ENCODE measurements at regions not wholly inside any gene's neighbourhood (a gene's known extent, or its start where the extent isn't known, plus 50 kb on each side); places are given as distances from the start of the nearest gene placed in this dataset.

GRCh38 chr15:91622235-91622634, 231.3 kb upstream of the SLCO3A1 start:
- ChIA-PET POLR2A (interaction anchor here (0.8 kb wide), 1 partner anchor 303 kb away, joined by 4 read pairs; no protein-coding TSS in a partner anchor), CTCF (ENCODE audit: low intra/inter-chr PET ratio) (no interaction called here)
- H3K36me3 ChIP-seq (ENCODE audit: control insufficient read depth, insufficient read depth, low read length): no peaks in the 10 kb centered on the region
- no peaks in the 10 kb centered on the region for H3K79me2 ChIP-seq (ENCODE audit: control insufficient read depth, insufficient read depth, low read length)
- no peaks in the 10 kb centered on the region for H3K9me1 ChIP-seq (ENCODE audit: control insufficient read depth, insufficient read depth, low read length)
- ATAC-seq (no peak), DNase-seq (ENCODE audit: extremely low read depth in 1 of 4, low spot score in 3 of 4) (no peak), FAIRE-seq (no peak)
- 0% methylated on average over 4 of the region's 4 CpGs for WGBS (ENCODE audit: insufficient coverage, low coverage, missing lambda C conversion rate)
- no peak overlapping the region for H3K4me2 ChIP-seq (ENCODE audit: insufficient read depth, low read length)
- H3K4me1 ChIP-seq (replicated peaks in 1 of 2; ENCODE audit: control insufficient read depth in 2 of 2, insufficient read depth in 2 of 2, low read length in 2 of 2): no peaks in the 10 kb centered on the region
- no peak overlapping the region for H2AFZ ChIP-seq (ENCODE audit: low read depth, low read length)
- no peaks in the 10 kb centered on the region for H3K9me3 ChIP-seq (replicated peaks; ENCODE audit: control insufficient read depth, insufficient read depth, low read depth, low read length)
- no peaks in the 10 kb centered on the region for H4K20me1 ChIP-seq (replicated peaks; ENCODE audit: control insufficient read depth, insufficient read depth, low read length)
- no peak overlapping the region for H3K27ac ChIP-seq (ENCODE audit: extremely low read depth, low read depth, low read length)
- intact Hi-C loops (cut with micrococcal nuclease) (no loop called here), in situ Hi-C loops (cut with MboI) (no loop called here)
- no peak overlapping the region for H3K4me3 ChIP-seq
- H3K9ac ChIP-seq (ENCODE audit: insufficient read depth in 1 of 2, low read depth in 2 of 2, low read length in 2 of 2): no peak overlapping the region
- no TSS peak for BruUV-seq (replicated peaks)
- TF ChIP-seq TRIM24 (IDR thresholded peaks at IDR 0.05): no peak
- no peak for TF ChIP-seq TFE3 (CRISPR knock-in tag; IDR thresholded peaks at IDR 0.05)
- TF ChIP-seq MAFK (IDR thresholded peaks at IDR 0.05; ENCODE audit: low read length): no peak
- no peak for TF ChIP-seq KLF16 (IDR thresholded peaks at IDR 0.05)
- no peak for TF ChIP-seq HEY1 (CRISPR knock-in tag; IDR thresholded peaks at IDR 0.05; ENCODE audit: borderline replicate concordance)
- TF ChIP-seq ZNF766 (CRISPR knock-in tag; conservative IDR thresholded peaks at IDR 0.05): no peak
- no peak for TF ChIP-seq MNT (conservative IDR thresholded peaks at IDR 0.05)
- no peak for TF ChIP-seq RBBP5 (IDR thresholded peaks at IDR 0.05; ENCODE audit: borderline replicate concordance, insufficient read depth, low read length, poor library complexity, severe bottlenecking)
- no peak for TF ChIP-seq PRMT5 (CRISPR knock-in tag; IDR thresholded peaks at IDR 0.05)
- peaks cover 0 to 13% of the 10 kb centered on the region in 2 experiments; a peak in 3 of 5 replicates for H3K27me3 ChIP-seq (ENCODE audit: control insufficient read depth in 2 of 2, insufficient read depth in 2 of 2, low read length in 2 of 2)
